ENCODE measurements at regions not wholly inside any gene's neighbourhood (a gene's known extent, or its start where the extent isn't known, plus 50 kb on each side); places are given as distances from the start of the nearest gene placed in this dataset.

DNA sequence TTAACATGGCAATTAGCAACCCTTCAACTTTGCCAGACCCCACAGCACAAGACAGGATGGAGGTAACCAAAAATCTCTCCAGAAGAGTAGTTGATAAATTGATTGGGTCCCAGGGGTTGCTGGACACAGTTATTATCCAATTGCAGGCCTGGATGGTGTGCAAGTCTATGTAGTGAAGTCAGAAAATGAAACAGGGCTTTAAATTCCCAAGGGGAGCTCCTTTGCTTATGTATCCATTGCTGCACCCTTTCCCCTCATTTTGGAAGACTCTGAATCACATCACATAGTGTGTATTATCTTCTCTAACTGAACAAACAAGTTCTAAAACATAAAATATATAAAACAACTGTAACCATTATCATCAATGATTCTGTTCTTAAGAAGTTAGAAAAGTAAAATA is 550.2 kb downstream of the LMO4 start:
- TF ChIP-seq, protein P1, sequence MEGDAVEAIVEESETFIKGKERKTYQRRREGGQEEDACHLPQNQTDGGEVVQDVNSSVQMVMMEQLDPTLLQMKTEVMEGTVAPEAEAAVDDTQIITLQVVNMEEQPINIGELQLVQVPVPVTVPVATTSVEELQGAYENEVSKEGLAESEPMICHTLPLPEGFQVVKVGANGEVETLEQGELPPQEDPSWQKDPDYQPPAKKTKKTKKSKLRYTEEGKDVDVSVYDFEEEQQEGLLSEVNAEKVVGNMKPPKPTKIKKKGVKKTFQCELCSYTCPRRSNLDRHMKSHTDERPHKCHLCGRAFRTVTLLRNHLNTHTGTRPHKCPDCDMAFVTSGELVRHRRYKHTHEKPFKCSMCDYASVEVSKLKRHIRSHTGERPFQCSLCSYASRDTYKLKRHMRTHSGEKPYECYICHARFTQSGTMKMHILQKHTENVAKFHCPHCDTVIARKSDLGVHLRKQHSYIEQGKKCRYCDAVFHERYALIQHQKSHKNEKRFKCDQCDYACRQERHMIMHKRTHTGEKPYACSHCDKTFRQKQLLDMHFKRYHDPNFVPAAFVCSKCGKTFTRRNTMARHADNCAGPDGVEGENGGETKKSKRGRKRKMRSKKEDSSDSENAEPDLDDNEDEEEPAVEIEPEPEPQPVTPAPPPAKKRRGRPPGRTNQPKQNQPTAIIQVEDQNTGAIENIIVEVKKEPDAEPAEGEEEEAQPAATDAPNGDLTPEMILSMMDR (IDR thresholded peaks at IDR 0.05): no peak
- no peak for TF ChIP-seq POLR2A (IDR thresholded peaks at IDR 0.05)

All from suprapubic skin (tissue), 3 donors.